22Rv1 (cell line): ENCODE measurements at regions not wholly inside any gene's neighbourhood (a gene's known extent, or its start where the extent isn't known, plus 50 kb on each side); places are given as distances from the start of the nearest gene placed in this dataset.

Experiments used
- ZFX ChIP-seq: fragments of 450-650 bp; IDR thresholded peaks from 2 replicates; pipeline ENCODE4 v1.6.1; 2017; ENCODE audit warnings: antibody characterized with exemption, borderline replicate concordance
- TF ChIP-seq, protein P1 (sequence below): fragments of 450-650 bp; IDR thresholded peaks from 2 replicates; pipeline ENCODE4 v1.5.1; 2017; ENCODE audit warnings: mild to moderate bottlenecking

DNA sequence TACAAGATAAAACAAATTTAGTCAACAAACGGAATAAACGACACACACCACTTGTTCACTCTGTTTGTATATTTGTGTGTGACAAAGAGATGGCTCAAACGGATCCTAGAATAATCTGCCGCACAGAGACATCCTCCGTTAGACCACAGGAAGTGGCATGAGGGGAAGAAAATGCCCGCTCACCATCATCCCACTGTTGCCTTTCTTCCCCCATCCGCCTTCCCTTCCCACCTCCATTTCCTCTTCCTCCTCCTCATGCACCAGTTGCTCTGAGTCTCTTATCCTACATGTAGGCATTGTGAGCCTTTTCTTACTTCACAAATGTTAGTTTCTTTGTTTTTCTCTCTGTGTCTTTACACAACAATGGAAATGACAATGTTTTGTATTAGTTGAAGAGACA is 228.5 kb upstream of the SMIM21 start:
- TF ChIP-seq, protein P1, sequence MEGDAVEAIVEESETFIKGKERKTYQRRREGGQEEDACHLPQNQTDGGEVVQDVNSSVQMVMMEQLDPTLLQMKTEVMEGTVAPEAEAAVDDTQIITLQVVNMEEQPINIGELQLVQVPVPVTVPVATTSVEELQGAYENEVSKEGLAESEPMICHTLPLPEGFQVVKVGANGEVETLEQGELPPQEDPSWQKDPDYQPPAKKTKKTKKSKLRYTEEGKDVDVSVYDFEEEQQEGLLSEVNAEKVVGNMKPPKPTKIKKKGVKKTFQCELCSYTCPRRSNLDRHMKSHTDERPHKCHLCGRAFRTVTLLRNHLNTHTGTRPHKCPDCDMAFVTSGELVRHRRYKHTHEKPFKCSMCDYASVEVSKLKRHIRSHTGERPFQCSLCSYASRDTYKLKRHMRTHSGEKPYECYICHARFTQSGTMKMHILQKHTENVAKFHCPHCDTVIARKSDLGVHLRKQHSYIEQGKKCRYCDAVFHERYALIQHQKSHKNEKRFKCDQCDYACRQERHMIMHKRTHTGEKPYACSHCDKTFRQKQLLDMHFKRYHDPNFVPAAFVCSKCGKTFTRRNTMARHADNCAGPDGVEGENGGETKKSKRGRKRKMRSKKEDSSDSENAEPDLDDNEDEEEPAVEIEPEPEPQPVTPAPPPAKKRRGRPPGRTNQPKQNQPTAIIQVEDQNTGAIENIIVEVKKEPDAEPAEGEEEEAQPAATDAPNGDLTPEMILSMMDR: no peak
- no peak for TF ChIP-seq ZFX
